AG09319 (cell line): ENCODE measurements at regions not wholly inside any gene's neighbourhood (a gene's known extent, or its start where the extent isn't known, plus 50 kb on each side); places are given as distances from the start of the nearest gene placed in this dataset.
"Not testable (repeated sequence)": the region's sequence is repeated elsewhere in the genome, so short reads cannot be mapped to it uniquely, and the experiment has no call there.

Experiments
- DNase-seq: peaks from one replicate; pipeline ENCODE4 v3.0.0-alpha.2; 2010; ENCODE audit warnings: low read depth; ENCODE audit errors: extremely low read depth
- TF ChIP-seq, protein P1 (sequence below): IDR thresholded peaks from 2 replicates; pipeline ENCODE4 v1.5.1; 2011; ENCODE audit warnings: low read depth, mild to moderate bottlenecking, inconsistent platforms, low read length, moderate library complexity

DNA sequence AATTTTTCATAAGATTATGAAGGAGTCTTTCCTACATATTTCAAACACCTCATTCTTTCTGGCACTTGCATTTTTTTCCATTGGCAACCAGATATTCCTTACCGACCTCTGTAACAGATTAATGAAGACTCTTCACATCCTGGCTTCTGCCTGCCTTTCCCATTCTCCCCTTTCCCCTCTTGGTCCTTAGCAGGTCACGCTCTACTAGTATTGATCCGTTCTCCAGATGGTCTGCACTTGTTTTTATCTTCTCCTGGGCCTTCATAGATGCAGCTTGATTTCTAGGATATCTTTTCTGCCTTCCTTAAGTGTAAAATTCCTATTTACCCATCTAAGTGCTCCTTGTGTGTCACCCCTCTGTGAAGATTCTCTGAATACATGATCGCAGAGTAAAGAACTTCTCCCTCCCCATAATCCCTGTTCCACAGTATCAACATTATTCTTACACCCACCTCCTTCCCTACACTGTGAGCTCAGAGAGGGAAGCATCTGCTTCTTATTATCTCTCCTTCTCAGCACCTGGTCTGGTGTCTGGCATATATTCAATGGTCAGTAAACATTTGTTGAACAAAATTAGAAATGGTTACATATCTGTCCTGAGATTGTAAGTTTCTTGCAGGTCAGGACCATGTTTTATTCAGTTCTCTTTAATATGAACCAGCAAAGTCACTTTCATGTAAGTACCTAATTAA lies 654.2 kb downstream of the REEP3 start:
- TF ChIP-seq, protein P1, sequence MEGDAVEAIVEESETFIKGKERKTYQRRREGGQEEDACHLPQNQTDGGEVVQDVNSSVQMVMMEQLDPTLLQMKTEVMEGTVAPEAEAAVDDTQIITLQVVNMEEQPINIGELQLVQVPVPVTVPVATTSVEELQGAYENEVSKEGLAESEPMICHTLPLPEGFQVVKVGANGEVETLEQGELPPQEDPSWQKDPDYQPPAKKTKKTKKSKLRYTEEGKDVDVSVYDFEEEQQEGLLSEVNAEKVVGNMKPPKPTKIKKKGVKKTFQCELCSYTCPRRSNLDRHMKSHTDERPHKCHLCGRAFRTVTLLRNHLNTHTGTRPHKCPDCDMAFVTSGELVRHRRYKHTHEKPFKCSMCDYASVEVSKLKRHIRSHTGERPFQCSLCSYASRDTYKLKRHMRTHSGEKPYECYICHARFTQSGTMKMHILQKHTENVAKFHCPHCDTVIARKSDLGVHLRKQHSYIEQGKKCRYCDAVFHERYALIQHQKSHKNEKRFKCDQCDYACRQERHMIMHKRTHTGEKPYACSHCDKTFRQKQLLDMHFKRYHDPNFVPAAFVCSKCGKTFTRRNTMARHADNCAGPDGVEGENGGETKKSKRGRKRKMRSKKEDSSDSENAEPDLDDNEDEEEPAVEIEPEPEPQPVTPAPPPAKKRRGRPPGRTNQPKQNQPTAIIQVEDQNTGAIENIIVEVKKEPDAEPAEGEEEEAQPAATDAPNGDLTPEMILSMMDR: no peak
- DNase-seq: no peak

DNA sequence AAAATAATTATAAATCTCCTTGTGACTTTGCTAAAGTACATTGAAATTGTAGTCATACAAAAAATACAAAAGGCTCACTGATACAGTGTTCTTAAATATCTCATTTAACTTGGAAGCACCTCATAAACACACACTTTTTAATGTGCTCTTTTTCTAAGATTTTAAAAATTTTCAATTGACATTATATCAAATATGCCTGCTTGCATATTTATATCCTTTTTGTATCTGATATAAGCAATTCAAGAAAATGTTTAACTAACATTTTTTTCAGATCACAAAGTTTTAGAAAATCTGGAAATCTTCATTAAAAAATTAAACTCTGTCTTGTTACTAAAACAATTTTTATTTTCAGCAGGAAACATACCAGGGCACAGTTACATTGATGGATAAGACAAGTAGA lies 661.5 kb downstream of the REEP3 start:
- DNase-seq: no peak
- TF ChIP-seq, protein P1: no peak

DNA sequence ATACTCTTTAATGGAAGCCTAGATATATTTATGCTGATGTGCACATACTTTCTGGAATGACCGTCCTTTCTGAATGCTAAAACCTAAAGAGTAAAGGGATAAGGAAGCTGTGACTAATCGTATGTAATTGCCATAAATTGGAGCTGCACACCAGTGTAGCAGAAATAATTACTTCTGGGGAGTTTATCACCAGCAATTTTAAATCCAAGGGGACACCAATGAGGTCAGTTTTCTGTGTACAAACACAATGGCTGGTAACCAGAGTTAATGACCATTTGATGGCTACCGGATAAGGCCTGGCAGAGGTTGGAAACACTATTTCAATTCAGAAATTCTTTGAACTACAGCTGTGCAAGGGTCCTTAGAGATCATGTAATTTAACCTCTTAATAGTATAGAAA lies 670.1 kb downstream of the REEP3 start:
- DNase-seq: no peak

DNA sequence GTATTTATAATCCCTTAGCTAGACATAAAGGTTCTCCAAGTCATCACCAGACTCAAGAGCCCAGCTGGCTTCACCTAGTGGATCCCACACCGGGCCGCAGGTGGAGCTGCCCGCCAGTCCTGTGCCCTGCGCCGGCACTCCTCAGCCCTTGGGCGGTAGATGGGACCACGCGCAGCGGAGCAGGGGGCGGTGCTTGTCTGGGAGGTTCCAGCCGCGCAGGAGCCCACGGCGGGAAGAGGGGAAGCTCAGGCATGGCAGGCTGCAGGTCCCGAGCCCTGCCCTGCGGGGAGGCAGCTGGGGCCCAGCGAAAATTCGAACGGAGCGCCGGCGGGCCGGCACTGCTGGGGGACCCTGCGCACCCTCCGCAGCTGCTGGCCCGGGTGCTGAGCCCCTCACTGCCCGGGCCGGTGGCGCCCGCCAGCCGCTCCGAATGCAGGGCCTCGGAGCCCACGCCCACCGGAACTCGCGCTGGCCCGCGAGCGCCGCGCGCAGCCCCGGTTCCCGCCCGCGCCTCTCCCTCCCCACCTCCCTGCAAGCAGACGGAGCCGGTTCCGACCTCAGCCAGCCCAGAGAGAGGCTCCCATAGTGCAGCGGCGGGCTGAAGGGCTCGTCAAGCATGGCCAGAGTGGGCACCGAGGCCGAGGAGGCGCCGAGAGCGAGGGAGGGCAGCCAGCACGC lies 675.6 kb downstream of the REEP3 start:
- TF ChIP-seq, protein P1: no peak
- no peak for DNase-seq

More for the DNA sequence above, 670.1 kb downstream of the REEP3 start:
- TF ChIP-seq, protein P1: no peak

DNA sequence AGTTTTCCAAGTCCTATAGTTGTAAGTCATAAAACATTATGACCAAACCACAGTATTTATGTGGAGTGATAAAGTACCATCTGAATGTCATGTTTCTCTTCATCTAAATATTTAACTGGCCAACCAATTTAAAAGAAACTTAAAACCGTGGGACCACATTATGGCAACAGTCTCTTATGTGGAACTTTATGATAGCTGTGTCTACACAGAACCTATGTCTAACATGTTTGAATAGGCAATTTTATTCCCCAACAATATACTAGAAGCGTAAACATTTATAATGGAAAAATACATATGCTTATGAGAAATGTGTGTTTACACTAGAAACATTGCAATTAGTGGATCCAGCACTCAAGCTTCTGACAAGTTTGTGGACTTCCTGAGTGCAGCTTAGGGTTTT lies 680.7 kb downstream of the REEP3 start:
- TF ChIP-seq, protein P1: no peak
- DNase-seq: no peak

DNA sequence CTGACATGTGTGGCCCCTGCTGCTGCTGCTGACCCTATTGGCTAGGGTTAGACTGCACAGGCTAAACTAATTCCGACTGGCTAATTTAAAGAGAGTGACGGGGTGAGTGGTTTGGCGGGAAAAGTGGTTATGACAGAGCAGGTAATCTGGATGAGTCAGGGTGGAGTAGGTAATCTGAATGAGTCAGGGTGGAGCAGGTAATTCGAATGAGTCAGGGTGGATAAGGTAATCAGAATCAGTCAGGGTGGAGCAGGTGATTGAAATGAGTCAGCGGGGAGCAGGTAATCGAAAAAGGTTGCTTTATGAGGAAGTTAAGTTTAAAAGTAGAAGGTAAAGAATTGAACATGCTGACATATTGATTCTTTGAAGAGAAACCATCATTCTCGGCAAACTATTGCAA lies 683.3 kb downstream of the REEP3 start:
- not testable (repeated sequence) for DNase-seq

DNA sequence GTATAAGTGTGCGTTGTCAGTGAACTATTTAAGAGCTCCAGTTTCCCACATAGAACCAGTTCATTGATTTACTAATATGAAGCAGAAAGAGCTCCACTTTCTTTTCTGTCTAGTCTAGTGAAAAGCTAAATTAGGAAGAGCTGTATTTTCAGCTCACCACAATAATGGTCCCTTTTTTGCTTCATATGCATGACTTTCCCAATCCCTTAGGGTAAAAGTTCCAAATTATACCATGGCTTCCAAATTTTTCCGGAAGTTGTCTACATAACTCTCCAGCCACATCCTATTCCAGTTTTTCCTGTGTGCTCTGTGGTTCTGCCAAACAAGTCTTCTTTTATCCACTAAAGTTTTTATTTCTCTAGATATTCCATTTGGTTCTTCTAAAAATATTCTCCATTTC lies 685.2 kb downstream of the REEP3 start:
- no peak for DNase-seq
- TF ChIP-seq, protein P1: no peak
